Panc1 (cell line): ENCODE measurements at regions not wholly inside any gene's neighbourhood (a gene's known extent, or its start where the extent isn't known, plus 50 kb on each side); places are given as distances from the start of the nearest gene placed in this dataset.

Source experiments
- POLR2AphosphoS5 ChIP-seq: IDR thresholded peaks from 2 replicates; pipeline ENCODE4 v1.6.1; 2012; ENCODE audit warnings: mild to moderate bottlenecking, low read depth, low read length, moderate library complexity
- TF ChIP-seq, protein P1 (sequence below): fragments of 450-650 bp; IDR thresholded peaks from 2 replicates; pipeline ENCODE4 v1.5.1; 2017; ENCODE audit warnings: mild to moderate bottlenecking

DNA sequence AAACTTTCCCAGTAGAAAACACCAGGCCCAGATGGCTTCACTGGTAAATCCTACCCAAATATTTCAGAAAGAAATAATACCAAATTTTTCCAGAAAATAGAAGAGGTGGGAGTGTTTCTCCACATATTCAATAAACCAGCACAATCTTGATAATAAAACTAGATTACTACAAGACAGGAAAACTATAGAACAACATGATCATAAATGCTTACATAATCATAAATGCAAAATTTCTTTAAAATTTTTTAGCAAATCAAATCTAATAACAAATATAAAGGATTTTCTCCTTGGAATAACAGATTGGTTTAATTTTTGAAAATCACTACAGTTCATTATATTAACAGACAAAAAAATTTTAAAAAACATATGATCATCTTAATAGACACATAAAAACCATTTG lies 294.5 kb downstream of the BCL11B start:
- TF ChIP-seq, protein P1, sequence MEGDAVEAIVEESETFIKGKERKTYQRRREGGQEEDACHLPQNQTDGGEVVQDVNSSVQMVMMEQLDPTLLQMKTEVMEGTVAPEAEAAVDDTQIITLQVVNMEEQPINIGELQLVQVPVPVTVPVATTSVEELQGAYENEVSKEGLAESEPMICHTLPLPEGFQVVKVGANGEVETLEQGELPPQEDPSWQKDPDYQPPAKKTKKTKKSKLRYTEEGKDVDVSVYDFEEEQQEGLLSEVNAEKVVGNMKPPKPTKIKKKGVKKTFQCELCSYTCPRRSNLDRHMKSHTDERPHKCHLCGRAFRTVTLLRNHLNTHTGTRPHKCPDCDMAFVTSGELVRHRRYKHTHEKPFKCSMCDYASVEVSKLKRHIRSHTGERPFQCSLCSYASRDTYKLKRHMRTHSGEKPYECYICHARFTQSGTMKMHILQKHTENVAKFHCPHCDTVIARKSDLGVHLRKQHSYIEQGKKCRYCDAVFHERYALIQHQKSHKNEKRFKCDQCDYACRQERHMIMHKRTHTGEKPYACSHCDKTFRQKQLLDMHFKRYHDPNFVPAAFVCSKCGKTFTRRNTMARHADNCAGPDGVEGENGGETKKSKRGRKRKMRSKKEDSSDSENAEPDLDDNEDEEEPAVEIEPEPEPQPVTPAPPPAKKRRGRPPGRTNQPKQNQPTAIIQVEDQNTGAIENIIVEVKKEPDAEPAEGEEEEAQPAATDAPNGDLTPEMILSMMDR: no peak
- no peak for TF ChIP-seq POLR2AphosphoS5
